Breast epithelium (tissue), 3 donors: ENCODE measurements at regions not wholly inside any gene's neighbourhood (a gene's known extent, or its start where the extent isn't known, plus 50 kb on each side); places are given as distances from the start of the nearest gene placed in this dataset.

Source experiments
- POLR2AphosphoS5 ChIP-seq, 3 donors: sonication (generic); formaldehyde crosslinking; IDR thresholded peaks; one replicate each; pipeline ENCODE4 v1.6.1; 2017; ENCODE audit warnings: antibody characterized with exemption in 3 of 3
- TF ChIP-seq, protein P1 (sequence below), 3 donors: fragments of 450-650 bp; IDR thresholded peaks; one replicate each; pipeline ENCODE4 v1.5.1; 2016 to 2017; ENCODE audit warnings: antibody characterized with exemption in 3 of 3, mild to moderate bottlenecking in 3 of 3, moderate library complexity in 3 of 3

DNA sequence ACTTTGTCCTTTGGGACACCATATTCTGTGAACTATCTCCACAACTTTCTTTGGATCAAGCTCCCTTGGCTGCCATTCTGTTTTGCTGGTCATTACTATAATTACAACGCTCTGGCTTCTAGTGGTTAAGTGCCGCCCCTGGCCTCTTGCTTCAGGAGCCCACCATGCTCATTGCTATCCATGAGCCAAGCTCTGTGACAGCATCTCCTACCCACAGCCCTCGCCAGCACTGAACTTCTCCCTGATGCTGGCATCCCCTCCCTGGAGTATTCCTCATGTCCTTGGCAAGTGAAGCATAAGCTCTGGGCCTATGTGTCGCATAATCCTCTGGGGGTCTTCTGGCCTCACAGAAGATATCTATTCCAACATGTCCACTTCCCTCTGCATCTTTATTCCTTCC, 60.6 kb upstream of the DHX40 start:
- TF ChIP-seq, protein P1, sequence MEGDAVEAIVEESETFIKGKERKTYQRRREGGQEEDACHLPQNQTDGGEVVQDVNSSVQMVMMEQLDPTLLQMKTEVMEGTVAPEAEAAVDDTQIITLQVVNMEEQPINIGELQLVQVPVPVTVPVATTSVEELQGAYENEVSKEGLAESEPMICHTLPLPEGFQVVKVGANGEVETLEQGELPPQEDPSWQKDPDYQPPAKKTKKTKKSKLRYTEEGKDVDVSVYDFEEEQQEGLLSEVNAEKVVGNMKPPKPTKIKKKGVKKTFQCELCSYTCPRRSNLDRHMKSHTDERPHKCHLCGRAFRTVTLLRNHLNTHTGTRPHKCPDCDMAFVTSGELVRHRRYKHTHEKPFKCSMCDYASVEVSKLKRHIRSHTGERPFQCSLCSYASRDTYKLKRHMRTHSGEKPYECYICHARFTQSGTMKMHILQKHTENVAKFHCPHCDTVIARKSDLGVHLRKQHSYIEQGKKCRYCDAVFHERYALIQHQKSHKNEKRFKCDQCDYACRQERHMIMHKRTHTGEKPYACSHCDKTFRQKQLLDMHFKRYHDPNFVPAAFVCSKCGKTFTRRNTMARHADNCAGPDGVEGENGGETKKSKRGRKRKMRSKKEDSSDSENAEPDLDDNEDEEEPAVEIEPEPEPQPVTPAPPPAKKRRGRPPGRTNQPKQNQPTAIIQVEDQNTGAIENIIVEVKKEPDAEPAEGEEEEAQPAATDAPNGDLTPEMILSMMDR (IDR thresholded peaks at IDR 0.05): no peak
- no peak for TF ChIP-seq POLR2AphosphoS5 (IDR thresholded peaks at IDR 0.05)
